ENCODE measurements at regions not wholly inside any gene's neighbourhood (a gene's known extent, or its start where the extent isn't known, plus 50 kb on each side); places are given as distances from the start of the nearest gene placed in this dataset.

GRCh38 chr3:22361521-22361920 is 610.5 kb upstream of the ZNF385D start (continued):
- TF ChIP-seq EZH2phosphoT487 (IDR thresholded peaks at IDR 0.05; ENCODE audit: borderline replicate concordance) (no peak), EZH2 (IDR thresholded peaks at IDR 0.05) (no peak)

GRCh38 chr3:22364851-22365250 is 613.8 kb upstream of the ZNF385D start:
- no peak overlapping the region for H3K4me2 ChIP-seq (ENCODE audit: low read length)
- BruUV-seq (replicated peaks): no TSS peak
- H3K27me3 ChIP-seq (ENCODE audit: insufficient read depth, low read length): no peaks in the 10 kb centered on the region
- no peak for TF ChIP-seq ELF1 (IDR thresholded peaks at IDR 0.05; ENCODE audit: borderline replicate concordance, low read depth)
- TF ChIP-seq EGR1 (IDR thresholded peaks at IDR 0.05; ENCODE audit: low read depth): no peak
- TF ChIP-seq SRF (IDR thresholded peaks at IDR 0.05; ENCODE audit: low read depth): no peak
- TF ChIP-seq SP1 (IDR thresholded peaks at IDR 0.05; ENCODE audit: low read depth): no peak
- TF ChIP-seq FOSL1 (IDR thresholded peaks at IDR 0.05; ENCODE audit: low read depth): no peak
- no peak for TF ChIP-seq POLR2A (IDR thresholded peaks at IDR 0.05; ENCODE audit: borderline replicate concordance, extremely low read depth, insufficient read depth, insufficient read length)
- TF ChIP-seq ZNF274 (IDR thresholded peaks at IDR 0.05; ENCODE audit: low read depth, low read length): no peak
- TF ChIP-seq YY1 (IDR thresholded peaks at IDR 0.05; ENCODE audit: extremely low read depth, insufficient replicate concordance, low read depth, low read length): no peak
- H3K4me3 ChIP-seq (replicated peaks in 1 of 2; ENCODE audit: low read depth in 1 of 2, low read length in 2 of 2): no peak overlapping the region
- no peaks in the 10 kb centered on the region for H3K4me1 ChIP-seq (ENCODE audit: control insufficient read depth in 1 of 2, insufficient read depth in 2 of 2, low read length in 2 of 2)
- ChIA-PET CTCF (no interaction called here), RAD21 (ENCODE audit: low non-redundant PET in 1 of 2, low total read pairs in 2 of 2, uncharacterized antibody in 2 of 2, unreplicated experiment in 2 of 2) (no interaction called here), POLR2A (no interaction called here)
- no peak for ATAC-seq
- no peaks in the 10 kb centered on the region for H4K20me1 ChIP-seq (ENCODE audit: insufficient read depth)
- intact Hi-C loops (cut with micrococcal nuclease): no loop called here
- DNase-seq (ENCODE audit: low read depth, low spot score): no peak
- H3K27ac ChIP-seq (ENCODE audit: low read depth, low read length): no peak overlapping the region
- H2AFZ ChIP-seq (ENCODE audit: low read depth, low read length, poor library complexity, severe bottlenecking): no peak overlapping the region
- H3K9ac ChIP-seq (ENCODE audit: low read length): no peak overlapping the region
- no peaks in the 10 kb centered on the region for H3K36me3 ChIP-seq (ENCODE audit: control insufficient read depth in 1 of 2, insufficient read depth in 2 of 2, low read length in 2 of 2)
- peaks cover 0 to 10% of the 10 kb centered on the region in 2 experiments; a peak in 2 of 4 replicates for H3K9me3 ChIP-seq (ENCODE audit: control insufficient read depth in 1 of 2, insufficient read depth in 1 of 2, low read depth in 1 of 2, low read length in 2 of 2)
- no peaks in the 10 kb centered on the region for H3K9me2 ChIP-seq (ENCODE audit: insufficient read depth)
- H3K79me2 ChIP-seq (ENCODE audit: insufficient read depth, low read length): no peaks in the 10 kb centered on the region

- RAD21 ChIA-PET (ENCODE audit: low non-redundant PET in 1 of 2, low total read pairs in 2 of 2, uncharacterized antibody in 2 of 2, unreplicated experiment in 2 of 2): no interaction called here
These were observed 615.8 kb upstream of the ZNF385D start for GRCh38 chr3:22366781-22367180.

More at GRCh38 chr3:22366781-22367180, 615.8 kb upstream of the ZNF385D start:
- Histone ChIP-seq H3K27me3 (ENCODE audit: insufficient read depth, low read length) (no peaks in the 10 kb centered on the region), H3K79me2 (ENCODE audit: insufficient read depth, low read length) (no peaks in the 10 kb centered on the region), H3K9me2 (ENCODE audit: insufficient read depth) (no peaks in the 10 kb centered on the region), H3K9me3 (ENCODE audit: control insufficient read depth in 1 of 2, insufficient read depth in 1 of 2, low read depth in 1 of 2, low read length in 2 of 2) (peaks cover 0 to 4% of the 10 kb centered on the region in 2 experiments; a peak in 2 of 4 replicates), H3K4me2 (ENCODE audit: low read length) (no peak overlapping the region), H3K4me1 (ENCODE audit: control insufficient read depth in 1 of 2, insufficient read depth in 2 of 2, low read length in 2 of 2) (no peaks in the 10 kb centered on the region), H3K4me3 (replicated peaks in 1 of 2; ENCODE audit: low read depth in 1 of 2, low read length in 2 of 2) (no peak overlapping the region), H3K36me3 (ENCODE audit: control insufficient read depth in 1 of 2, insufficient read depth in 2 of 2, low read length in 2 of 2) (no peaks in the 10 kb centered on the region), H3K9ac (ENCODE audit: low read length) (no peak overlapping the region), H3K27ac (ENCODE audit: low read depth, low read length) (no peak overlapping the region), H2AFZ (ENCODE audit: low read depth, low read length, poor library complexity, severe bottlenecking) (no peak overlapping the region), H4K20me1 (ENCODE audit: insufficient read depth) (no peaks in the 10 kb centered on the region)
- TF ChIP-seq EZH2 (IDR thresholded peaks at IDR 0.05) (no peak), SP1 (IDR thresholded peaks at IDR 0.05; ENCODE audit: low read depth) (no peak), ZBTB33 (IDR thresholded peaks at IDR 0.05; ENCODE audit: extremely low read depth, insufficient replicate concordance, low read length) (no peak), CEBPB (IDR thresholded peaks at IDR 0.05; ENCODE audit: low read depth) (no peak)
- ChIA-PET POLR2A (no interaction called here), CTCF (no interaction called here)
- no peak for ATAC-seq
- no peak for DNase-seq (ENCODE audit: low read depth, low spot score)
- BruUV-seq (replicated peaks): no TSS peak
- intact Hi-C loops (cut with micrococcal nuclease): no loop called here
